Uterus (tissue), 2 donors: ENCODE measurements at regions not wholly inside any gene's neighbourhood (a gene's known extent, or its start where the extent isn't known, plus 50 kb on each side); places are given as distances from the start of the nearest gene placed in this dataset.

ENCODE experiments used
- CTCF ChIP-seq, 4 experiments: fragments of 200-600 bp in 2 of 4; fragments of 450-650 bp in 2 of 4; sonication (generic) in 2 of 4; IDR thresholded peaks; one replicate each; pipeline ENCODE4 v1.5.1; 2016 to 2019; ENCODE audit warnings: antibody characterized with exemption in 4 of 4, mild to moderate bottlenecking in 2 of 4, moderate library complexity in 1 of 4
- POLR2A ChIP-seq, 2 donors: fragments of 450-650 bp; IDR thresholded peaks; one replicate each; pipeline ENCODE4 v1.6.1; 2016; ENCODE audit warnings: antibody characterized with exemption in 2 of 2, mild to moderate bottlenecking in 1 of 2, moderate library complexity in 1 of 2

DNA sequence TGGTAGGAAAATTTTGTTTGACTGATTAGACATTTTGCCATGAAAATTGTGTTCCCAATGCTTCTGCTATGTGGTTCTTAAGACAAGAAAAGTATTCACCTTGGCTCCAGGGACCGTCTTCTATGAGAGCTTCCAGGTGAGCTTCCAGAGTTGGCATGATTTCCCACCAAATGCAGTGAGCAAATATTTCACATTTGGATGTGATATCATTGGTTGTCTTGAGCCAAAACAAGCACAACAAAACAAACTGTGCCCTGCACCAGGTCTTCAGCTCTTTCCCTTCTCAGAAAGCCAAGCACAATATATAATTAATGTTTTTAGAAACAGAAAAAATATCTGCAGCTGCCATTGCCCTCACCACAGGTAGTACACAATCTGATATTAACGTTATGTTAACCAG is 1009.0 kb downstream of the PLA2G4A start:
- no peak for TF ChIP-seq CTCF (IDR thresholded peaks at IDR 0.05)
- no peak for TF ChIP-seq POLR2A (IDR thresholded peaks at IDR 0.05)
